Skeletal muscle satellite cell (primary cell): ENCODE measurements at regions not wholly inside any gene's neighbourhood (a gene's known extent, or its start where the extent isn't known, plus 50 kb on each side); places are given as distances from the start of the nearest gene placed in this dataset.
A peak's percentile ranks its signal among the peaks of the same experiment; 100 is the strongest.
"Not testable (repeated sequence)": the region's sequence is repeated elsewhere in the genome, so short reads cannot be mapped to it uniquely, and the experiment has no call there.

Source experiments
- H3K27me3 ChIP-seq: 2 replicates; pipeline ENCODE4 v1.7.0; 2013; ENCODE audit warnings: low read length; ENCODE audit not compliant: control insufficient read depth, insufficient read depth
- H3K36me3 ChIP-seq: 2 replicates; pipeline ENCODE4 v1.7.0; 2013; ENCODE audit warnings: mild to moderate bottlenecking, control low read depth, low read length; ENCODE audit not compliant: insufficient read depth
- H3K4me1 ChIP-seq: 2 replicates; pipeline ENCODE4 v1.7.0; 2013; ENCODE audit warnings: low read length; ENCODE audit not compliant: control insufficient read depth, insufficient read depth
- H3K4me2 ChIP-seq: 2 replicates; pipeline ENCODE4 v1.7.0; 2013; ENCODE audit warnings: mild to moderate bottlenecking, low read length
- H3K4me3 ChIP-seq: 2 replicates; pipeline ENCODE4 v1.7.0; 2013; ENCODE audit warnings: low read length
- H3K9ac ChIP-seq: 2 replicates; pipeline ENCODE4 v1.7.0; 2013; ENCODE audit warnings: mild to moderate bottlenecking, low read depth, low read length, moderate library complexity
- H3K9me3 ChIP-seq: replicated peaks from 2 replicates; pipeline ENCODE4 v1.7.0; 2013; ENCODE audit warnings: mild to moderate bottlenecking, control low read depth, low read length

DNA sequence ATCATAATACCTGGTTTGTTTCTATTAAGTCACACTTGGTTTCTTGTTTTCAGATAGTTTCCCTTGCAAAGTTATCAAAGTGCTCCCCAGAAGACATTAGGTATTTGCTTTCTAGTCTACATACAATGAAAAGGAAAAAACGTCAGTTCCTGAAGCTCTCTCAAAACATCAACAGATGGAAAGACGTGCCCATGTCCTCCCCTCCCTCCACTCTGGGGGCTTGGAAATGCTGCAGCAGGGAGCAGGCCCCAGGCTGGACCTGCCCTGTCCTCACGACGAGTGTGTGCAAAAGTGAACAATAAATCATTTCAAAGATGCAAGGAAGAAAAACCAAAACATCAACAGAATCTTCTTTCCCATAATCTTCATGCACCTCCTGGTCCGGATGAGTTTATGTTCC, 118.5 kb downstream of the USP22 start:
- H3K9me3 ChIP-seq: no peaks in the 10 kb centered on the region
- peaks cover 50% of the 10 kb centered on the region for H3K4me1 ChIP-seq
- H3K4me2 ChIP-seq: no peak overlapping the region
- H3K9ac ChIP-seq: no peak overlapping the region
- no peaks in the 10 kb centered on the region for H3K36me3 ChIP-seq
- no peak overlapping the region for H3K4me3 ChIP-seq
- no peaks in the 10 kb centered on the region for H3K27me3 ChIP-seq

DNA sequence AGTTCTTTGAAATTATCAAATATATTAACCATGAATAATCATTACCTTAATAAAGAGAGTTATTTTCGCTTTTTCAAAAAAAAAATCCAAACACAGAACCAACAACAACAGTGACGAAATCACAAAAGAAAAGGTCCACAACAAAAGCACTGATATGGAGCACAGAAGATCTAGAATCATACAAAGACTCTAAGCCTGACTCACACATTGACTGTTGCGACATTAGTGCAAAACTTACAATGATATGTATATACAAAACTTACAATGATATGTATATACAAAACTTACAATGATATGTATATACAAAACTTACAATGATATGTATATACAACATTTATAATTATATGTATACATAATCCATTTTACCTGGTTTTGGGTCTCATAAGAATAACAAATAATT, 117.7 kb downstream of the USP22 start:
- no peaks in the 10 kb centered on the region for H3K9me3 ChIP-seq
- H3K4me2 ChIP-seq: no peak overlapping the region
- H3K27me3 ChIP-seq: no peaks in the 10 kb centered on the region
- H3K36me3 ChIP-seq: no peaks in the 10 kb centered on the region
- H3K9ac ChIP-seq: no peak overlapping the region
- H3K4me3 ChIP-seq: no peak overlapping the region
- peaks cover 52% of the 10 kb centered on the region for H3K4me1 ChIP-seq

- no peak overlapping the region for H3K9ac ChIP-seq
- H3K27me3 ChIP-seq: no peaks in the 10 kb centered on the region
- no peaks in the 10 kb centered on the region for H3K9me3 ChIP-seq
- peaks cover 47% of the 10 kb centered on the region for H3K4me1 ChIP-seq
- H3K4me3 ChIP-seq: no peak overlapping the region
- H3K4me2 ChIP-seq: no peak overlapping the region
- no peaks in the 10 kb centered on the region for H3K36me3 ChIP-seq
Measured at GRCh38 chr17:20925954-20926353, 116.9 kb downstream of the USP22 start.

- H3K4me1 ChIP-seq: peaks cover 41% of the 10 kb centered on the region
- H3K4me3 ChIP-seq: no peak overlapping the region
- H3K4me2 ChIP-seq: peak overlapping the region; percentile 45
- H3K9ac ChIP-seq: peak overlapping the region; percentile 54
- H3K27me3 ChIP-seq: no peaks in the 10 kb centered on the region
- H3K9me3 ChIP-seq: no peaks in the 10 kb centered on the region
- no peaks in the 10 kb centered on the region for H3K36me3 ChIP-seq
Measured at GRCh38 chr17:20926532-20926931, 116.3 kb downstream of the USP22 start.

- H3K27me3 ChIP-seq: no peaks in the 10 kb centered on the region
- H3K9ac ChIP-seq: peak overlapping the region; percentile 54
- peak overlapping the region; percentile 5 for H3K4me2 ChIP-seq
- peaks cover 32% of the 10 kb centered on the region for H3K4me1 ChIP-seq
- H3K9me3 ChIP-seq: no peaks in the 10 kb centered on the region
- H3K36me3 ChIP-seq: no peaks in the 10 kb centered on the region
- H3K4me3 ChIP-seq: no peak overlapping the region
Measured at GRCh38 chr17:20927308-20927977, 115.4 kb downstream of the USP22 start.

- H3K4me3 ChIP-seq: no peak overlapping the region
- H3K9me3 ChIP-seq: no peaks in the 10 kb centered on the region
- H3K36me3 ChIP-seq: no peaks in the 10 kb centered on the region
- no peaks in the 10 kb centered on the region for H3K27me3 ChIP-seq
- peaks cover 37% of the 10 kb centered on the region for H3K4me1 ChIP-seq
- no peak overlapping the region for H3K4me2 ChIP-seq
- H3K9ac ChIP-seq: no peak overlapping the region
Measured at GRCh38 chr17:20929334-20929733, 113.5 kb downstream of the USP22 start.

- Histone ChIP-seq H3K4me3 (no peak overlapping the region), H3K27me3 (no peaks in the 10 kb centered on the region), H3K4me1 (peaks cover 46% of the 10 kb centered on the region), H3K36me3 (no peaks in the 10 kb centered on the region), H3K4me2 (no peak overlapping the region), H3K9me3 (no peaks in the 10 kb centered on the region), H3K9ac (no peak overlapping the region)
Measured at GRCh38 chr17:20930081-20930760, 112.6 kb downstream of the USP22 start.

GRCh38 chr17:20933040-20933439, 109.8 kb downstream of the USP22 start:
- H3K9me3 ChIP-seq, H3K27me3 ChIP-seq, H3K9ac ChIP-seq, H3K4me2 ChIP-seq, H3K36me3 ChIP-seq, H3K4me3 ChIP-seq: not testable (repeated sequence)
- peaks cover 51% of the 10 kb centered on the region for H3K4me1 ChIP-seq

DNA sequence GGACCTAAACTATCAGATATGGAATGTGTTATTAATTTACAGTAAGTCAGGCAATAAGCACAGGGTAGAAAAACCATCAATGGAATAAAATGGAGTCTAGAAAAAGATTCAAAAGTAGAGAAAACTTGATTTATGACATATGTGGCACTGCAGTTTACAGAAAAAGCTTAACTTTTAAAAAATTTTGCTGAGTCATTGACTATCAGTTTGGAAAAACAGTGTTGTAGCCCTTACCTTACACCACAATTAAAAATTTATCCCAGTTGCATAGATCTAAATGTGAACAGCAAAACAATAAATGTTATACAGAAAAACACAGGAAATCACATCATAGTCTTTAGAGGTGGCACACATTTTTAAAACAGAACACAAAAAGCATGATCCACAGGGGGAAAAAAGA, 108.5 kb downstream of the USP22 start:
- Histone ChIP-seq H3K9me3 (no peaks in the 10 kb centered on the region), H3K36me3 (no peaks in the 10 kb centered on the region), H3K4me1 (peaks cover 52% of the 10 kb centered on the region), H3K4me2 (no peak overlapping the region), H3K27me3 (no peaks in the 10 kb centered on the region), H3K4me3 (no peak overlapping the region), H3K9ac (no peak overlapping the region)

DNA sequence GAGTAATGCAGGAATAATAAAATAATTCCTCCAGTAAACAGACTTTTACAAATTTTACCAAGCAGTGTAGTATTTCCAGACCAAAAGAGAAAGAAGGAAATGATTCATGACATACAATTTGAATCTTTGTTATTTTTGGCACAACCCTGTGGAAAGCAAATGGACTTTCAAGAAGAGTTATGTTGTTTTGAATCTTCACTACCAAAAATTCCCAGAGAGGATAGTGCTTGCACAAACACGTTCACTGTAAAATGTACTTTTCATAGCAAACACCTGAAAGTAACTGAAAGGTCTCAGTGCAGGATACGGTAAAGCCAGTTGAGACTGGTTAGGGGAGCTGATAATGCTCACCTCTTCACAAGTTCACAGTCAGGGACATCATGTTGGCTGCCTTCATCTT, 107.1 kb downstream of the USP22 start:
- Histone ChIP-seq H3K9ac (peak overlapping the region; percentile 55), H3K9me3 (no peaks in the 10 kb centered on the region), H3K4me1 (peaks cover 43% of the 10 kb centered on the region), H3K36me3 (no peaks in the 10 kb centered on the region), H3K27me3 (no peaks in the 10 kb centered on the region), H3K4me2 (peak overlapping the region; percentile 79), H3K4me3 (peak overlapping the region; percentile 50)

GRCh38 chr17:20938244-20938643, 104.6 kb downstream of the USP22 start:
- Histone ChIP-seq H3K9ac (no peak overlapping the region), H3K36me3 (no peaks in the 10 kb centered on the region)

More at GRCh38 chr17:20938244-20938643, 104.6 kb downstream of the USP22 start:
- no peak overlapping the region for H3K4me3 ChIP-seq
- H3K4me1 ChIP-seq: peaks cover 43% of the 10 kb centered on the region
- H3K9me3 ChIP-seq: no peaks in the 10 kb centered on the region
- no peak overlapping the region for H3K4me2 ChIP-seq
- H3K27me3 ChIP-seq: no peaks in the 10 kb centered on the region
